SHP77 (cell line): ENCODE measurements at regions not wholly inside any gene's neighbourhood (a gene's known extent, or its start where the extent isn't known, plus 50 kb on each side); places are given as distances from the start of the nearest gene placed in this dataset.
"Not testable (repeated sequence)": the region's sequence is repeated elsewhere in the genome, so short reads cannot be mapped to it uniquely, and the experiment has no call there.

Source experiments
- DNase-seq, 2 experiments: peaks; one replicate each; lab custom pipeline; 2025; lab: John Stamatoyannopoulos, UW

DNA sequence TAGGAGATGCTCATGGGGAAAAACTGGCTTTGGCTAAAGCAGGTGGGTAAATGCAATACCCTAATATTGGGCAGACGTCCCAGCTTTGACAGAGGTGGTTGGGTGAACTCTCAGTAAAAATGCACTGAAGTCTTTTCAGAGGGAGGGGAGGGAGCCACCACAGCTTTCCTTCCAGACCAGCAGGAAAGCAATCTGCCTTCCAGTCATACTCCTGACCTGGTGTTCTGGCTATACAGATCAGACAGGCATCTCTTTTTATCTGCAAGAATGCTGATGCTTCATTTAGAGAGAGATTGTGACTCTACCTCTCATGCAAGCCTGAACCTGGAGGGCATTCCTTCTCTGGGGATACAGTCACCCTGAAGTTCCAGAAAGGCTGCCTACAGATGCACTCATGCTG is 52.6 kb upstream of the ICA1 start:
- no peak for DNase-seq

GRCh38 chr7:8319115-8319514 is 57.1 kb upstream of the ICA1 start:
- DNase-seq, result no peak

- DNase-seq, result no peak
These were observed 58.2 kb upstream of the ICA1 start for GRCh38 chr7:8320174-8320573.

DNA sequence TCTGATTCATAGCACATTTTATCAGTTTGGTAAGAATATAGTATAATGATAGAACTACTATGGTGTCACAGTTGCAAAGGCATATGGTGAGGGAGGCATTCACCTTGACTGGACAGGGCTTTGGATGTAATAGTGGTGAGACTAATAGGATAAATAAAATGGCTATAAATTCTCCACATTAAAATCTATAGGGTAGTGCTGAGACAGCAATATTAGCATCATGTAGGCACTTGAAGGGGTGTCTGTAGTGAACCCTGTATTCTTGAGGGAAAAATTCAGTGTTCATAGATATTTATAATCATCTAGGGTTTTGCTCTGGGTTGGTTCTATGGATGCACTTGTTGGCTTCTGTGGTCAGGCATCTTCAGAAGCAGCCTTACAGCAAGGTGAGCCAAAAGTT is 59.3 kb upstream of the ICA1 start:
- no peak for DNase-seq

- no peak for DNase-seq
These were observed 60.7 kb upstream of the ICA1 start for GRCh38 chr7:8322667-8323066.

- DNase-seq, result no peak
These were observed 63.1 kb upstream of the ICA1 start for GRCh38 chr7:8325067-8325466.

DNA sequence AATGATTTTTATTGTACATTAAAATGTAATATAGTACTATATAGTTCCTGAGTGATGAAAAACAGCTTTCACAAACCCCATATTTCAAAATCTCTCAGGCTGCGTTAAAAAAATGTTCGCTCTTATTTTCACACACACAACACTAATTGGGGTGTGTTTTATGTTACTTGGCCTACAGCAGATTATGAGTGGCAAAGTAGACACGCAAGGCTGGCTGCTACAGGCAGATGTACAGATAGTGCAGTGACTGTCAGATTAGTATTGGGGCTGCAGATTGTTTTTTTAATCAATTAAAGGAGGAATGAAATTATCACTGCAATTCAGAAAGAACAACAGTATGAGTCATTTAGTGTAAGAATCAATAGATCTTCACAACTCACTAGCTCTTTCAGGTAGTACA is 65.2 kb upstream of the ICA1 start:
- no peak for DNase-seq

- no peak for DNase-seq
These were observed 76.2 kb upstream of the ICA1 start for GRCh38 chr7:8338206-8338605.

- DNase-seq, result no peak
These were observed 81.6 kb upstream of the ICA1 start for GRCh38 chr7:8343556-8343955.

DNA sequence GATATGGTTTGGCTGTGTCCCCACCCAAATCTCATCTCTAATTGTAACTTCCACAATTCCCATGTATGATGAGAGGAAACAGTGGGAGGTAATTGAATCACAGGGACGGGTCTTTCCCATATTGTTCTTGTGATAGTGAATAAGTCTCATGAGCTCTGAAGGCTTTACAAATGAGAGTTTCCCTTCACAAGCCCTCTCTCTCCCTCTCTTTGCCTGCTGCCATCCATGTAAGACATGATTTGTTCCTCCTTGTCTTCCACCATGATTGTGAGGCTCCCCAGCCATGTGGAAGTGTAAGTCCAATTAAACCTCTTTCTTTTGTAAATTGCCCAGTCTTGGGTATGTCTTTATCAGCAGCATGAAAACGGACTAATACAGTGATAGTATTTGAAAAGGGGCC is 85.4 kb upstream of the ICA1 start:
- not testable (repeated sequence) for DNase-seq

GRCh38 chr7:8351654-8352053 is 81.8 kb upstream of the NXPH1 start:
- not testable (repeated sequence) for DNase-seq

GRCh38 chr7:8353991-8354390 is 79.4 kb upstream of the NXPH1 start:
- DNase-seq, result no peak

- no peak for DNase-seq
These were observed 78.9 kb upstream of the NXPH1 start for GRCh38 chr7:8354503-8354902.

GRCh38 chr7:8356071-8356470 is 77.3 kb upstream of the NXPH1 start:
- DNase-seq, result no peak

DNA sequence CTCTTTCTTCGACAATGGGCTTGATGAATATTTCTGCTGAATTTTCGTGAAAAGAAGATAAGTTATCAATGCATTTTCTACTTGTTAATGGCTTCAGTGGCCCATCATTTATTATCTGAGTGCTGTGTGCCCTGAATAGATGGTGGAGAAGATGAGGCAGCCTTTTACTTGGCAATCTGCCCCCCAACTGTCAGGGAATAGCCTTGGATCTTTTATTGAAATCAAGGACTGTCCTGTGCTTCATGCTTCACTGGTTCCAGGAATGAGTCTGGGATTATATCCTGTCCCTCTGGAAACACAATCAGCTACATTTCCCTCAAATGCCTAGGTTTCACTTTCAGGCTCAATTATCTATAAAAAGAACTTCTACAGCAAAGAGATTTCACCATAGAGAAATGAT is 75.9 kb upstream of the NXPH1 start:
- no peak for DNase-seq

- DNase-seq, result no peak
These were observed 72.8 kb upstream of the NXPH1 start for GRCh38 chr7:8360564-8361153.

DNA sequence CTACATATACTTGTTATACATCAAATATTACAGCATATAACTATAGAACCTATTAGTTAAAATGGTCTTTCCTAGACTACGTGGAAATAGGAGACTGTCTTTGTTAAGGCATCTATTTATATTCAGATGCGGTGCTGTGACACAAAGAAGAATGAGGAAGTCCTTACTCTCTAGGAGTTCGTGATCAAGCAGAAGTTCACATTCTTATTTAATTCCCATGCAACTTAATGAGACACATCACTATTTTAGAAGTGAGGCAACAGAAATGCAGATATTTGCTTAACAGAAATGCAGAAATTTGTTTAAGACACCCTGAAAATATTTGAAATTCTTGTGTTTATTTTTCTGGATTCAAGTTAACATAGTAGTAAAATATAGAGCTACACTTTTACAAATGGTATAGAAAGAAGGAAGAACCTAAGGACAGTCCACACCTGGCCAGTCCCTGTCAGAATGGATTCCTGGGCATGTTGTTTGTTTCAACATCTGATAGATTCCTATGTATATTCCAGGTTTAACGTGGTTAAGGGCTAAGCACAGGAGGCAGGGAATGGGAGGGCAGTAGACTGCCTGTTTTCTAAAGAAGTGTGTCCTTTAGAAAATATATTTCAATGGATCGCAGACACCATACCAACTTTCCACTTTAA is 70.6 kb upstream of the NXPH1 start:
- no peak for DNase-seq

DNA sequence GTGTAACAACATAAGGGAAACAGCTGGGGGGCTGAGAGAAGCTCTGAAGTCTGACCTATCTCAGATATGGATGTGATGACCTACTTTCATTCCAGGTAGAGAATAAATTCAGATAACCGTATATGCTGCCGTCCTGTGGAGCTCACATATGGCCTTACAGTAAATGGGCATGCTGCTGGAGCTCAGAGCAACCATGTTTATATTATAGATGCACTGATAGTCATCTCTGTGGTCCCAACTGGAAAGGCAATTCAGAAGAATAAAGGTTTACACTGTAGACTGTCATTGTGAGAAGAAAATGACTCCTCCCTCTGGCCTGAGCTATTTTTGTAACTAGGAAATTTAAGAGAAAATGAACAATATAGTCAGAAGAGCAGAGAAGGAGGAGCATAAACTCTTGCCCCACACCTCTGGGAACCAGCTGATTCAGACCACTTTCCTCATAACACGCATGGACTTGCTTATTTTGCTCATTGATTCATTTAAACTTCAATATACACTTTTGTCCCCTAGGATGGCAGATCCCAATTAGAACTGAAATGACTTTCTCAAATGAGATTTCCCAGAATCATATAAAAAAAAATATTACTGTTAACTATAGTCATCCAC is 69.9 kb upstream of the NXPH1 start:
- DNase-seq, result no peak

- DNase-seq, result peak; percentile 64 to 69
These were observed 67.8 kb upstream of the NXPH1 start for GRCh38 chr7:8365499-8366110.

DNA sequence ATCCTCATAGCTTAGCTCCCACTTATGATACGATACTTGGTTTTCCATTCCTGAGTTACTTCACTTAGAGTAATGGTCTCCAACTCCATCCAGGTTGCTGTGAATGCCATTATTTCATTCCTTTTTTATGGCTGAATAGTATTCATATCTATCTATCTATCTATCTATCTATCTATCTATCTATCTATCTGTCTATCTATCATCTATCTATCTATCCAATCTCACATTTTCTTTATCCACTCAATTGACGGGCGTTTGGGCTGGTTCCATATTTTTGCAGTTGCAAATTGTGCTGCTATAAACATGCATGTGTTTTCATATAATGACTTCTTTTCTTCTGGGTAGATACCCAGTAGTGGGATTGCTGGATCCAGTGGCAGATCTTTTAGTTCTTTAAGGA is 65.4 kb upstream of the NXPH1 start:
- DNase-seq, result not testable (repeated sequence)

- no peak for DNase-seq
These were observed 61.7 kb upstream of the NXPH1 start for GRCh38 chr7:8371742-8372141.

- DNase-seq, result no peak
These were observed 59.6 kb upstream of the NXPH1 start for GRCh38 chr7:8373851-8374250.

DNA sequence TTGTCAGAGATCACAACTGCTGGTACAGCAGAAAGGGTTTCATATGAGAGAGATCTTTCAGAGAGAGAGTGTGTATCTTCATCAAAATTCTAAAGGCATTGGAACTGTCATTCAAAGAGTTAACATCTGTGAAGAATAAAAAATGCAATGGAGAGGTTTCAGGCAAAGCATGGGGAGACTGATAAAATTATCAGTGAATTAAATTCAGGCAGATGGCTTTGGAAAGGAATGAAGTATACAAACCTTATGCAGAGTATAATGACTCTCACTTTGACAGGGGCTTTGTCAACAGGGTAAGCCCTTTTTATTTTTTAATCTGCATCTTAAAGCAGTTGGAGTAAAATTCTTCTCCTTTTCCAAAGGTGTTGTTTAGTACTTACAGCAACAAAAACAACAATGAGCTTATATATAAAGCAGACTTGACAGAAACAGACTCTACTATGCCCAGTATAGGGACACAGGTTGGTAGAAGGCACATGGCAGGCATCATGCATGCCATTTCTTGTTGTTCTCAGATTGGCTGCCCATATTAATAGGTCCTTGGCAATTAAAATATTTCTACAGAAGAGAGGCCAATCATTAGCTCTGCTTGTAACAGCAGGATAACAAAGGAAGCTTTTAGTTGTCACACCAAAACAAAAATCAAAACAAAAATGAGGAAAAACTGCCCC is 54.9 kb upstream of the NXPH1 start:
- DNase-seq, result no peak
